Activated naive CD8-positive, alpha-beta T cell treated with anti-CD3 and anti-CD28 coated beads for 36 hours (primary cell): ENCODE measurements at regions not wholly inside any gene's neighbourhood (a gene's known extent, or its start where the extent isn't known, plus 50 kb on each side); places are given as distances from the start of the nearest gene placed in this dataset.
A peak's percentile ranks its signal among the peaks of the same experiment; 100 is the strongest.

Experiments
- DNase-seq: peaks from one replicate; pipeline ENCODE4 v3.0.0; 2021
- H3K27ac Mint-ChIP-seq: one replicate; pipeline ENCODE4 v1.8.0; 2022; ENCODE audit warnings: mild to moderate bottlenecking, moderate library complexity, mixed read lengths
- H3K27me3 Mint-ChIP-seq: one replicate; pipeline ENCODE4 v1.8.0; 2022; ENCODE audit warnings: mild to moderate bottlenecking, mixed read lengths
- H3K36me3 Mint-ChIP-seq: one replicate; pipeline ENCODE4 v1.8.0; 2021; ENCODE audit warnings: mild to moderate bottlenecking, mixed read lengths
- H3K4me1 Mint-ChIP-seq: one replicate; pipeline ENCODE4 v1.8.0; 2021; ENCODE audit warnings: mixed read lengths
- H3K4me3 Mint-ChIP-seq: one replicate; pipeline ENCODE4 v1.8.0; 2022; ENCODE audit warnings: mild to moderate bottlenecking, moderate library complexity, mixed read lengths
- H3K9me3 Mint-ChIP-seq: one replicate; pipeline ENCODE4 v1.8.0; 2022; ENCODE audit warnings: mixed read lengths

GRCh38 chr15:70251246-70251990 lies 153.7 kb upstream of the TLE3 start:
- no peak for DNase-seq
- Mint-ChIP-seq H3K4me3 (no peak overlapping the region), H3K27me3 (no peaks in the 10 kb centered on the region), H3K36me3 (no peaks in the 10 kb centered on the region), H3K4me1 (peaks cover 42% of the 10 kb centered on the region), H3K9me3 (no peaks in the 10 kb centered on the region), H3K27ac (no peak overlapping the region)

GRCh38 chr15:70250208-70251201 lies 152.8 kb upstream of the TLE3 start:
- peaks cover 48% of the 10 kb centered on the region for H3K4me1 Mint-ChIP-seq
- DNase-seq: no peak
- H3K4me3 Mint-ChIP-seq: no peak overlapping the region
- no peak overlapping the region for H3K27ac Mint-ChIP-seq
- no peaks in the 10 kb centered on the region for H3K27me3 Mint-ChIP-seq
- H3K36me3 Mint-ChIP-seq: no peaks in the 10 kb centered on the region
- no peaks in the 10 kb centered on the region for H3K9me3 Mint-ChIP-seq

- Mint-ChIP-seq H3K27me3 (no peaks in the 10 kb centered on the region), H3K4me1 (peaks cover 51% of the 10 kb centered on the region), H3K27ac (no peak overlapping the region), H3K4me3 (no peak overlapping the region), H3K9me3 (no peaks in the 10 kb centered on the region), H3K36me3 (no peaks in the 10 kb centered on the region)
- DNase-seq: no peak
Observed at GRCh38 chr15:70249616-70250015, 151.9 kb upstream of the TLE3 start.

GRCh38 chr15:70248116-70249025 lies 150.7 kb upstream of the TLE3 start:
- H3K9me3 Mint-ChIP-seq: no peaks in the 10 kb centered on the region
- no peak overlapping the region for H3K4me3 Mint-ChIP-seq
- peaks cover 54% of the 10 kb centered on the region for H3K4me1 Mint-ChIP-seq
- DNase-seq: no peak
- no peaks in the 10 kb centered on the region for H3K36me3 Mint-ChIP-seq
- H3K27ac Mint-ChIP-seq: no peak overlapping the region
- H3K27me3 Mint-ChIP-seq: no peaks in the 10 kb centered on the region

GRCh38 chr15:70247281-70247680 lies 149.6 kb upstream of the TLE3 start:
- H3K4me1 Mint-ChIP-seq: peaks cover 63% of the 10 kb centered on the region
- no peaks in the 10 kb centered on the region for H3K36me3 Mint-ChIP-seq
- no peaks in the 10 kb centered on the region for H3K9me3 Mint-ChIP-seq
- H3K27ac Mint-ChIP-seq: no peak overlapping the region
- no peak for DNase-seq
- no peaks in the 10 kb centered on the region for H3K27me3 Mint-ChIP-seq
- no peak overlapping the region for H3K4me3 Mint-ChIP-seq

- DNase-seq: no peak
- no peaks in the 10 kb centered on the region for H3K27me3 Mint-ChIP-seq
- H3K9me3 Mint-ChIP-seq: no peaks in the 10 kb centered on the region
- H3K27ac Mint-ChIP-seq: no peak overlapping the region
- H3K4me3 Mint-ChIP-seq: no peak overlapping the region
- H3K36me3 Mint-ChIP-seq: no peaks in the 10 kb centered on the region
- H3K4me1 Mint-ChIP-seq: peaks cover 67% of the 10 kb centered on the region
Observed at GRCh38 chr15:70246623-70247220, 149.0 kb upstream of the TLE3 start.

GRCh38 chr15:70245932-70246622 lies 148.4 kb upstream of the TLE3 start:
- Mint-ChIP-seq H3K9me3 (no peaks in the 10 kb centered on the region), H3K4me3 (no peak overlapping the region), H3K4me1 (peaks cover 68% of the 10 kb centered on the region), H3K27me3 (no peaks in the 10 kb centered on the region), H3K27ac (no peak overlapping the region), H3K36me3 (no peaks in the 10 kb centered on the region)
- no peak for DNase-seq

- H3K4me3 Mint-ChIP-seq: no peak overlapping the region
- peaks cover 75% of the 10 kb centered on the region for H3K4me1 Mint-ChIP-seq
- no peaks in the 10 kb centered on the region for H3K9me3 Mint-ChIP-seq
- DNase-seq: no peak
- no peaks in the 10 kb centered on the region for H3K36me3 Mint-ChIP-seq
- no peak overlapping the region for H3K27ac Mint-ChIP-seq
- no peaks in the 10 kb centered on the region for H3K27me3 Mint-ChIP-seq
Observed at GRCh38 chr15:70244978-70245542, 147.3 kb upstream of the TLE3 start.

- no peak overlapping the region for H3K27ac Mint-ChIP-seq
- no peak for DNase-seq
- peaks cover 83% of the 10 kb centered on the region for H3K4me1 Mint-ChIP-seq
- H3K9me3 Mint-ChIP-seq: no peaks in the 10 kb centered on the region
- H3K4me3 Mint-ChIP-seq: no peak overlapping the region
- H3K36me3 Mint-ChIP-seq: no peaks in the 10 kb centered on the region
- H3K27me3 Mint-ChIP-seq: no peaks in the 10 kb centered on the region
Observed at GRCh38 chr15:70243686-70244540, 146.2 kb upstream of the TLE3 start.

GRCh38 chr15:70242951-70243685 lies 145.4 kb upstream of the TLE3 start:
- no peak overlapping the region for H3K4me3 Mint-ChIP-seq
- peak overlapping the region; percentile 50 for H3K27ac Mint-ChIP-seq
- no peaks in the 10 kb centered on the region for H3K9me3 Mint-ChIP-seq
- H3K4me1 Mint-ChIP-seq: peaks cover 75% of the 10 kb centered on the region
- DNase-seq: no peak
- H3K36me3 Mint-ChIP-seq: no peaks in the 10 kb centered on the region
- H3K27me3 Mint-ChIP-seq: peaks cover 2% of the 10 kb centered on the region

GRCh38 chr15:70241561-70242320 lies 144.0 kb upstream of the TLE3 start:
- Mint-ChIP-seq H3K27ac (no peak overlapping the region), H3K9me3 (peaks cover 2% of the 10 kb centered on the region), H3K4me1 (peaks cover 70% of the 10 kb centered on the region), H3K36me3 (peaks cover 2% of the 10 kb centered on the region), H3K27me3 (peaks cover 7% of the 10 kb centered on the region), H3K4me3 (no peak overlapping the region)
- DNase-seq: no peak

- peaks cover 2% of the 10 kb centered on the region for H3K9me3 Mint-ChIP-seq
- peaks cover 67% of the 10 kb centered on the region for H3K4me1 Mint-ChIP-seq
- H3K27ac Mint-ChIP-seq: no peak overlapping the region
- peaks cover 2% of the 10 kb centered on the region for H3K36me3 Mint-ChIP-seq
- DNase-seq: no peak
- peaks cover 7% of the 10 kb centered on the region for H3K27me3 Mint-ChIP-seq
- no peak overlapping the region for H3K4me3 Mint-ChIP-seq
Observed at GRCh38 chr15:70240820-70241430, 143.2 kb upstream of the TLE3 start.
